Mucosa of rectum (tissue), 2 donors: ENCODE measurements at regions not wholly inside any gene's neighbourhood (a gene's known extent, or its start where the extent isn't known, plus 50 kb on each side); places are given as distances from the start of the nearest gene placed in this dataset.
A peak's percentile ranks its signal among the peaks of the same experiment; 100 is the strongest.

Source experiments
- H3K27ac ChIP-seq, 2 donors: one replicate each; pipeline ENCODE4 v1.7.0; 2013; ENCODE audit warnings: inconsistent platforms in 2 of 2, low read depth in 2 of 2, low read length in 2 of 2
- H3K27me3 ChIP-seq, 2 donors: one replicate each; pipeline ENCODE4 v1.7.0; 2013; ENCODE audit warnings: low read length in 2 of 2; ENCODE audit not compliant: control insufficient read depth in 2 of 2, insufficient read depth in 2 of 2
- H3K36me3 ChIP-seq, 2 donors: one replicate each; pipeline ENCODE4 v1.7.0; 2013; ENCODE audit warnings: low read length in 2 of 2; ENCODE audit not compliant: control insufficient read depth in 2 of 2, insufficient read depth in 2 of 2
- H3K4me1 ChIP-seq, 2 donors: one replicate each; pipeline ENCODE4 v1.7.0; 2013; ENCODE audit warnings: low read length in 2 of 2, mild to moderate bottlenecking in 1 of 2; ENCODE audit not compliant: control insufficient read depth in 2 of 2, insufficient read depth in 2 of 2
- H3K4me3 ChIP-seq, 2 donors: one replicate each; pipeline ENCODE4 v1.7.0; 2013; ENCODE audit warnings: low read length in 2 of 2
- H3K9ac ChIP-seq, 2 donors: one replicate each; pipeline ENCODE4 v1.7.0; 2013; ENCODE audit warnings: low read length in 2 of 2, low read depth in 1 of 2, mild to moderate bottlenecking in 1 of 2
- H3K9me3 ChIP-seq, 2 donors: one replicate each; pipeline ENCODE4 v1.7.0; 2013; ENCODE audit warnings: low read length in 2 of 2; ENCODE audit not compliant: control insufficient read depth in 2 of 2
- donor health status: healthy.
- donor health status: Normal muscosa, but diverticular disease.

DNA sequence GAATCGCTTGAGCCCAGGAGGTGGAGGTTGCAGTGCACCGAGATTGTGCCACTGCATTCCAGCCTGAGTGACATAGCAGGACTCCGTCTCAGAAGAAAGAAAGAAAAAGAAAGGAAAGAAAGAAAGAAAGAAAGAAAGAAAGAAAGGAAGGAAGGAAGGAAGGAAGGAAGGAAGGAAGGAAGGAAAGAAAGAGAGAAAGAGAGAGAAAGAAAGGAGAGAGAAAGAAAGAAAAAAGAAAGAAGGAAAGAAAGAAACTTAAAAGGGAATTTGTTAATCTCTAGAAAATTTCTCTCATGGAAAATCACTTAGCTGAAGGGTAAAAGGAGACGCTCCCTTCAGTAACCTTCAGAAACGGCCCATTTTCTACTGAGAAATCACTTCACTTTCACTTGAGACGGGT lies 279.5 kb upstream of the KLF6 start:
- no peak overlapping the region for H3K27ac ChIP-seq
- peaks cover 44 to 75% of the 10 kb centered on the region in 2 donors for H3K4me1 ChIP-seq
- no peaks in the 10 kb centered on the region for H3K36me3 ChIP-seq
- H3K27me3 ChIP-seq: no peaks in the 10 kb centered on the region
- H3K4me3 ChIP-seq: no peak overlapping the region
- H3K9ac ChIP-seq: no peak overlapping the region
- H3K9me3 ChIP-seq: no peaks in the 10 kb centered on the region

GRCh38 chr10:4063717-4064116 lies 278.7 kb upstream of the KLF6 start:
- H3K27me3 ChIP-seq: no peaks in the 10 kb centered on the region
- no peak overlapping the region for H3K4me3 ChIP-seq
- no peaks in the 10 kb centered on the region for H3K9me3 ChIP-seq
- no peak overlapping the region for H3K9ac ChIP-seq
- no peaks in the 10 kb centered on the region for H3K36me3 ChIP-seq
- peaks cover 37 to 70% of the 10 kb centered on the region in 2 donors for H3K4me1 ChIP-seq
- H3K27ac ChIP-seq: peak overlapping the region; percentile 84 to 87

GRCh38 chr10:4062751-4063150 lies 277.7 kb upstream of the KLF6 start:
- Histone ChIP-seq H3K27me3 (no peaks in the 10 kb centered on the region), H3K4me1 (peaks cover 34 to 68% of the 10 kb centered on the region in 2 donors), H3K9ac (no peak overlapping the region), H3K4me3 (no peak overlapping the region), H3K36me3 (no peaks in the 10 kb centered on the region), H3K9me3 (no peaks in the 10 kb centered on the region), H3K27ac (peak overlapping the region; percentile 84 to 87)

GRCh38 chr10:4062072-4062471 lies 277.1 kb upstream of the KLF6 start:
- Histone ChIP-seq H3K4me3 (no peak overlapping the region), H3K9ac (peak overlapping the region in 1 of 2 donors; percentile 27), H3K4me1 (peaks cover 33 to 65% of the 10 kb centered on the region in 2 donors), H3K27ac (peak overlapping the region; percentile 84 to 87), H3K27me3 (no peaks in the 10 kb centered on the region), H3K9me3 (no peaks in the 10 kb centered on the region), H3K36me3 (no peaks in the 10 kb centered on the region)

GRCh38 chr10:4061441-4061951 lies 276.5 kb upstream of the KLF6 start:
- H3K27ac ChIP-seq: peak overlapping the region; percentile 84 to 87
- H3K4me1 ChIP-seq: peaks cover 28 to 60% of the 10 kb centered on the region in 2 donors
- no peaks in the 10 kb centered on the region for H3K9me3 ChIP-seq
- no peaks in the 10 kb centered on the region for H3K36me3 ChIP-seq
- peak overlapping the region in 1 of 2 donors; percentile 14 for H3K4me3 ChIP-seq
- no peaks in the 10 kb centered on the region for H3K27me3 ChIP-seq
- peak overlapping the region in 1 of 2 donors; percentile 27 for H3K9ac ChIP-seq

DNA sequence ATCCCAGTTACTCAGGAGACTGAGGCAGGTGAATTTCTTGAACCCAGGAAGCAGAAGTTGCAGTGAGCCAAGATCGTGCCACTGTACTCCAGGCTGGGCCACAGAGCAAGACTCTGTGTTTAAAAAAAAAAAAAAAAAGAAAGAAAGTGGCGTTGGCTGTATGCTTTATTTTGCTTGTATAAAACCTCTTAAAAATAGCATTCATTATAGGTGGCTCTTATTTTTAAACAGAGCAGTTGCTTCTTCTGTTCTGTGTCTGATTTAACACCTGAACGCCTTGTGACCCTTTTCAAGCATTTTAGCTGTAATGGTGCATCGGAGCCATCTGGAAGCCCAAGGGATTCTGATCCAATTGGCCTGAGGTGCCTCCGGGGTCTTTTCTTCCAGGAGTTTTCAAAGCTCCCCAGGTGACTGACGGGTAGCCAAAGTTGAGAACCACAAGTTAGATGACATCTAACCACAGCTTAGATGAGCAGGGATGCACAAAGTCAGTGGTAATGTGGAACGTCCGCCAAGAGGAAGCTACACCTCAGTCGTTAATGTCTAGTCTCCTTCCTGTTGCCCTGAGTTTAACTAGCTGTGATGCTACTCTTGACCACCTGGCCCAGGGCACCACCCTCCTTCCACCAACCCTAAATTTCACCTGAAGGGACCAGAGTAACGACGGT lies 274.6 kb upstream of the KLF6 start:
- H3K4me1 ChIP-seq: peaks cover 28 to 53% of the 10 kb centered on the region in 2 donors
- no peaks in the 10 kb centered on the region for H3K27me3 ChIP-seq
- H3K9me3 ChIP-seq: no peaks in the 10 kb centered on the region
- H3K27ac ChIP-seq: peak overlapping the region; percentile 73 to 79
- no peak overlapping the region for H3K9ac ChIP-seq
- no peaks in the 10 kb centered on the region for H3K36me3 ChIP-seq
- no peak overlapping the region for H3K4me3 ChIP-seq

DNA sequence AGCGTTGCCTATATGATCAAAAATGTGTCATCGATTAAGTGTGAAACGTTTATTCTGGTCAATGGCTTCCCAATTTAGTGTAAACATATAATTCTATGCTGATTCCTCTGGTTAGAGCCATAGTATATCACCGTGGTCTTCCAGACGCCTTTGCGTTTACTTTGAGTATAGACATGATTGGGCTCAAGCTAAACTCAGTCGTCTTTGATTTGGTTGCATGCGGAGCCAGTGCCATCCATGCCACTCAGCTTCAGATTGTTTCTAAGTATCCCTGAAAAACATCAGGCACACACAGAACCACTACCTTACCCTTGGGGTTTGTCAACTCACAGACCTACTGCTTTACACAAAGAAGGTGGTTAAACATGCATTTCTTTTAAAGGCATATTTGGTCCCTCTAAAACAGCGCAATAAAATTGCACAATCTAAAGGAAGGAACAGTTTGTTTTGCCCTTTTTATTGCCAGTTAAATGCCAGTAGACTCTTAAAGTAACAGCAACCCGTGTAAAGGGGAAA lies 273.6 kb upstream of the KLF6 start:
- no peaks in the 10 kb centered on the region for H3K9me3 ChIP-seq
- peak overlapping the region; percentile 83 to 87 for H3K27ac ChIP-seq
- peak overlapping the region; percentile 59 to 63 for H3K4me3 ChIP-seq
- peaks cover 28 to 48% of the 10 kb centered on the region in 2 donors for H3K4me1 ChIP-seq
- H3K27me3 ChIP-seq: no peaks in the 10 kb centered on the region
- H3K9ac ChIP-seq: peak overlapping the region in 1 of 2 donors; percentile 36
- no peaks in the 10 kb centered on the region for H3K36me3 ChIP-seq

DNA sequence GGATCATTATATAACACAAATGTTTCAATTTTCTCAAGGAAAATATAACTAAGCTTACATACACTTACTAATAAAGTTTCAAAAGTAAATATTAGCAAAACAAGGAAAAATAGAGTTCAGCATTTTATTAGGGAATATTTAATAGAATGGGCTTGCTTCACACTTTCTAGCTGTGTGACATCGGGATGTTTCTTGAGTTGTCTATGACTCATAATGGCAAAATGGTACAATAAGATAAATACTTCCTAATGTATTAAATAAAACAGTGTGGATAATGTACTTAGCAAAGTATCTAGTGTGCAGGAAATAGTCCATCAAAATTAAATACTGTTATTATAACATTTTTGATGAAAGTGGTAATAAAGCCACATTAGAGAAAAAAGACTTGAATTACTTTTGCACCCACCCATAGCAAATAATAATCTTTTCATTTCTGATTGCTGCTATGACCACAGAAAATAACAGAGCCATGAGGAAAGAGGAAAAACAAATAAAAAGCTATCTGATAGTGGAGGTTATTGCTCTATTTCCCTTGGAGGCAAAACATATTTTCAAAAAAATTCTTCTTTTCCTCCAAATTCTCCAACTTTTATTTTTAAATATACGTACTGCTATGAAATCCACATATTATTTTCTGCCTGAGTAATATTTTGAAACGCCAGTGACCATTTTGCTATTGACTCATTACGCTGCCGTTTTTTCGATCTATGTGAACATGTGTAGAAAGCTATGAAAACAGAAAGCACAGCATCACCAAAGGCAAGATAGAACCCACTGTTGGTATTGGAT lies 272.9 kb upstream of the KLF6 start:
- Histone ChIP-seq H3K4me3 (peak overlapping the region; percentile 59 to 63), H3K4me1 (peaks cover 27 to 43% of the 10 kb centered on the region in 2 donors), H3K9ac (peak overlapping the region in 1 of 2 donors; percentile 36), H3K9me3 (no peaks in the 10 kb centered on the region), H3K27ac (peak overlapping the region; percentile 83 to 87), H3K36me3 (no peaks in the 10 kb centered on the region), H3K27me3 (no peaks in the 10 kb centered on the region)

DNA sequence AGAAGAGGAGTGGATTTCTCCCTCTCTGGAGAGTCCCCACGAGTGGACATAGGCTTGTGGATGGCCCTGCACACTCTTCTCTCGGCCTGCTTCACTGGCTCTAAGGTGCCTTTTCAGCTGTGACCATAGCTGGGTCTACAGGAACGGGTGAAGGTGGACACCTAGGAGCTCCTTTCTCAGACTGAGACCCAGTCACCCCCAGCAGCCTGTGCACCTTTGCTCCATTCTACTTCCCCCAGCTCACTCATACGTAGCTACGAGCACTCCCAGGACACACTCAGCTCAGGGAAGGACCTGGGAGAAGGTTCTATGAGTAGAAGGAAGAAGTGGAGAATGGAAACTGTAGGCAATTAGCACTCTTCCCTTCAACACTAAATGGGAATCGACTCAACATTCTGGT lies 272.0 kb upstream of the KLF6 start:
- no peaks in the 10 kb centered on the region for H3K36me3 ChIP-seq
- H3K27ac ChIP-seq: no peak overlapping the region
- H3K9ac ChIP-seq: no peak overlapping the region
- H3K27me3 ChIP-seq: no peaks in the 10 kb centered on the region
- no peaks in the 10 kb centered on the region for H3K9me3 ChIP-seq
- H3K4me1 ChIP-seq: peaks cover 18 to 35% of the 10 kb centered on the region in 2 donors
- H3K4me3 ChIP-seq: no peak overlapping the region
